Keratinocyte (primary cell): ENCODE measurements at regions not wholly inside any gene's neighbourhood (a gene's known extent, or its start where the extent isn't known, plus 50 kb on each side); places are given as distances from the start of the nearest gene placed in this dataset.

Experiments used
- EZH2 ChIP-seq: IDR thresholded peaks from one replicate; pipeline ENCODE4 v1.6.1; 2012; ENCODE audit warnings: inconsistent platforms, mild to moderate bottlenecking, low read length, moderate library complexity
- TF ChIP-seq, protein P1 (sequence below), 3 experiments: IDR thresholded peaks in 1 of 3; conservative IDR thresholded peaks in 1 of 3; optimal IDR thresholded peaks in 1 of 3; 2 replicates in 2 of 3; 3 replicates in 1 of 3; pipeline versions ENCODE3 to v1.5.1; 2011; ENCODE audit warnings: low read length in 3 of 3, mild to moderate bottlenecking in 3 of 3, moderate library complexity in 2 of 3, control low read depth in 1 of 3, inconsistent platforms in 1 of 3; ENCODE audit not compliant: insufficient read depth in 2 of 3; ENCODE audit errors: extremely low read depth in 1 of 3

DNA sequence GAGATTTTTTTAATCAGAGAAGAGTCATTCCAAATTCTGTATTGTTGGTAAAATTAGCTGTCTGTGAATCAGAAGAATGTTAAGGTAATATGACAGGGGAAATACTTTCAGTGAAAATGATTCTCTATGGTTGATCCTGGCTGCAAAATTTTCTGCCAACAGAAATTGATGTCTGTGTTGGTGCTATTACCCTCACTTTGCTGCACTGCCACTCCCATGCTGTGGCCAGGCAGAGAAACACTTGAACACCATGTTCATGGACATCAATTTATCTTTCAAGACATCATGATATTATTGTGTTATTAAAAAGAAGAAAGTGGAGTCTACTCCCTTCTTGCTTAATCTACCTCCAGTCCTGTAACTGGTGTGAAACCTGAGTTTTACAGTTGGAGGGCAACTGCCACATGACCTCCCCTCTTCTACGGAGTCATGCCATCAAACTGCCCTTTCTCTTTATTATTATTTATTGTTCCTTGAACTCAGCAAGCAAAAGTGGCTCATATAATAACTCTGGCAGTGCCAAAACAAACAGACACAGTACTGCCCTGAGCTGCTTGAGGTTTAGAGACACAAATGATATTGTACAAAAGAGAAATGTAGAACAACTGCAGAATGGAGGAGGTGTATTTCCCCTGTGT is 288.0 kb upstream of the JAG1 start:
- TF ChIP-seq, protein P1, sequence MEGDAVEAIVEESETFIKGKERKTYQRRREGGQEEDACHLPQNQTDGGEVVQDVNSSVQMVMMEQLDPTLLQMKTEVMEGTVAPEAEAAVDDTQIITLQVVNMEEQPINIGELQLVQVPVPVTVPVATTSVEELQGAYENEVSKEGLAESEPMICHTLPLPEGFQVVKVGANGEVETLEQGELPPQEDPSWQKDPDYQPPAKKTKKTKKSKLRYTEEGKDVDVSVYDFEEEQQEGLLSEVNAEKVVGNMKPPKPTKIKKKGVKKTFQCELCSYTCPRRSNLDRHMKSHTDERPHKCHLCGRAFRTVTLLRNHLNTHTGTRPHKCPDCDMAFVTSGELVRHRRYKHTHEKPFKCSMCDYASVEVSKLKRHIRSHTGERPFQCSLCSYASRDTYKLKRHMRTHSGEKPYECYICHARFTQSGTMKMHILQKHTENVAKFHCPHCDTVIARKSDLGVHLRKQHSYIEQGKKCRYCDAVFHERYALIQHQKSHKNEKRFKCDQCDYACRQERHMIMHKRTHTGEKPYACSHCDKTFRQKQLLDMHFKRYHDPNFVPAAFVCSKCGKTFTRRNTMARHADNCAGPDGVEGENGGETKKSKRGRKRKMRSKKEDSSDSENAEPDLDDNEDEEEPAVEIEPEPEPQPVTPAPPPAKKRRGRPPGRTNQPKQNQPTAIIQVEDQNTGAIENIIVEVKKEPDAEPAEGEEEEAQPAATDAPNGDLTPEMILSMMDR (optimal IDR thresholded peaks at IDR 0.05 in 1 of 3, IDR thresholded peaks at IDR 0.05 in 1 of 3, conservative IDR thresholded peaks at IDR 0.05 in 1 of 3; ENCODE audit: extremely low read depth in 1 of 3, insufficient read depth in 2 of 3, low read length in 3 of 3) = no peak
- TF ChIP-seq EZH2 = no peak
